GM12875 (cell line): ENCODE measurements at regions not wholly inside any gene's neighbourhood (a gene's known extent, or its start where the extent isn't known, plus 50 kb on each side); places are given as distances from the start of the nearest gene placed in this dataset.

Source experiments
- H3K4me3 ChIP-seq: one replicate; pipeline ENCODE4 v1.5.1; 2011; ENCODE audit warnings: low read depth, low read length, control low read depth
- TF ChIP-seq, protein P1 (sequence below): IDR thresholded peaks from 2 replicates; pipeline ENCODE4 v1.5.1; 2011; ENCODE audit warnings: low read depth, mild to moderate bottlenecking, control low read depth, inconsistent platforms, low read length, moderate library complexity, borderline replicate concordance; ENCODE audit not compliant: insufficient read depth

DNA sequence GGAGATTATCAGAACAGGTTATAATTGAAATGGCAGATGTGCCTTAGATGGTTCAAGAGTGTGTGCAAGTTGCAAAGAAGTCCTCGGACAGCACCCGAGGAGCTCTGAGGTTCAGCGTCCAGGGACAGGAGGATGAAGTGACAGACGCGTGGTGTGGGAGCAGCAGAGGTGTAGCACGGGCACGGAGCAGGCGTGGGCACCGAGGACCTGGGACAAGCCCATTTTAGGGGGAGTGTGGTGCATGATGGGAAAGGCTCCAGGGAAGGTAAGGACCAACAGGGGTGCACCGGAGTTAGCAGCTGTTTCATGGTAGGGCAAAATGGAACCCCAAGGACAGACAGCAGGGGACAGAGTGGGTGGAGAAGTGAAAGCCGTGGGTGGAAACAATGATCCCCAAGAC is 56.3 kb upstream of the BACE2 start:
- TF ChIP-seq, protein P1, sequence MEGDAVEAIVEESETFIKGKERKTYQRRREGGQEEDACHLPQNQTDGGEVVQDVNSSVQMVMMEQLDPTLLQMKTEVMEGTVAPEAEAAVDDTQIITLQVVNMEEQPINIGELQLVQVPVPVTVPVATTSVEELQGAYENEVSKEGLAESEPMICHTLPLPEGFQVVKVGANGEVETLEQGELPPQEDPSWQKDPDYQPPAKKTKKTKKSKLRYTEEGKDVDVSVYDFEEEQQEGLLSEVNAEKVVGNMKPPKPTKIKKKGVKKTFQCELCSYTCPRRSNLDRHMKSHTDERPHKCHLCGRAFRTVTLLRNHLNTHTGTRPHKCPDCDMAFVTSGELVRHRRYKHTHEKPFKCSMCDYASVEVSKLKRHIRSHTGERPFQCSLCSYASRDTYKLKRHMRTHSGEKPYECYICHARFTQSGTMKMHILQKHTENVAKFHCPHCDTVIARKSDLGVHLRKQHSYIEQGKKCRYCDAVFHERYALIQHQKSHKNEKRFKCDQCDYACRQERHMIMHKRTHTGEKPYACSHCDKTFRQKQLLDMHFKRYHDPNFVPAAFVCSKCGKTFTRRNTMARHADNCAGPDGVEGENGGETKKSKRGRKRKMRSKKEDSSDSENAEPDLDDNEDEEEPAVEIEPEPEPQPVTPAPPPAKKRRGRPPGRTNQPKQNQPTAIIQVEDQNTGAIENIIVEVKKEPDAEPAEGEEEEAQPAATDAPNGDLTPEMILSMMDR: no peak
- no peak overlapping the region for H3K4me3 ChIP-seq

DNA sequence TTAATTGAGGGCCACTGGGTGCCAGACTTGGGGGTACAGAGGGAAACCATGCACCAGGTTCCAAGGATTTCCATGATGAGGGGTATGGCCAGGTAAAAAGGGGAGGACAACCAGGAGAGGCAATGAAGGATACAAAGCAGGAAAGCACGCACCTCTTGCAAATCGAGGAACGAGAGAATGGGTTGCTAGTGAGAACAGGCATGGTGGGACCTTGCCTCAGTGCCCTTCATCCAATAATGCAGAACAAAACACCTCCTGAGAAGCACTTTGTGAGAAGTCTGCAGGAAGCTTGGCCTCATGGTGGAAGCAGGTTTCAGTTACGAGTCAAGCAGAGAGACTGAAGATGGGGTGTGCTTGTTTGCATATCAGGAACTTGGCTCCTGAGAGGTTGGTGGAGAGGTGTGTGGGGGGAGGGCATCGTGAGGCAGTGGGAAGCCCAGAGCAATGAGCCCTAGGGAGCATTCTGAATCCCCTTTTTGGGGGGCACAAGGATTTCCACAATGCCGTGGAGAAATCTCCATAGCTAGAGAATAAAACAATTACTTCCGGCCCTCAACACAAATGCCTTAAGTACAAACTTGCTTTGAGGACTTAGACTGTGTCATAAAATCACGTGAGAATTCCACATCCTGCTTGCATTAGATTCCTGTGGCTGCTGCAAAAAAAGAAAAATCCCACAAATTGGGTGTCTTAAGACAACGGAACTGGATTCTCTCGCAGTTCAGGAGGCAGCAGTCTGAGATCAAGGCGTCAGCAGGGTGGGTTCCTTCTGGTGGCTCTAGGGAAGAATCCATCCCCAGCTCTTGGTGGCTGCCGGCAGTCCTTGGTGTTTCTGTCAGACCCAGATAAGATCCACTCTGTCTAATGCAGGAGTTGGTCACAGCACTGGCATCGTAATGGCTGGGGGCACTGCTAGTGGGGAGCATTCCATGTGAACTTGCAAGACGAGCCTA is 54.9 kb upstream of the BACE2 start:
- H3K4me3 ChIP-seq: no peak overlapping the region
- TF ChIP-seq, protein P1: no peak

DNA sequence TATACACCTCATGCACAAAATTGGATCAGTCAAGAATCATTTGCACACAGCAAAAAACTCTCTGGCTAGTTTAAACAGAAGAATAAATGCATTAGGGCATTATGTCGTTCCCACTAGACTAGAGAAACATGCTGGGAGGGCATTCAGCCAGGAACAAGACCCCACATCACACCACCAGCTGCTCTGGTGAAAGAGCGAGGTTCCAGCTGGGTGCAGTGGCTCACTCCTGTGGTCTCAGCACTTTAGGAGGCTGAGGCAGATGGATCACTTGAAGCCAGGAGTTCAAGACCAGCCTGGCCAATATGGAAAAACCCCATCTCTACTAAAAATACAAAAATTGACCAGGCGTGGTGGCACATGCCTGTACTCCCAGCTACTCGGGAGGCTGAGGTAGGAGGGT is 52.1 kb upstream of the BACE2 start:
- no peak overlapping the region for H3K4me3 ChIP-seq
- TF ChIP-seq, protein P1: no peak
